ENCODE measurements at regions not wholly inside any gene's neighbourhood (a gene's known extent, or its start where the extent isn't known, plus 50 kb on each side); places are given as distances from the start of the nearest gene placed in this dataset.

- H3K4me1 ChIP-seq (ENCODE audit: control insufficient read depth in 2 of 2, insufficient read depth in 2 of 2, low read length in 2 of 2) = peaks cover 0 to under 1% of the 10 kb centered on the region in 2 donors
Measured at GRCh38 chr2:9791711-9792110, 51.6 kb upstream of the TAF1B start.

DNA sequence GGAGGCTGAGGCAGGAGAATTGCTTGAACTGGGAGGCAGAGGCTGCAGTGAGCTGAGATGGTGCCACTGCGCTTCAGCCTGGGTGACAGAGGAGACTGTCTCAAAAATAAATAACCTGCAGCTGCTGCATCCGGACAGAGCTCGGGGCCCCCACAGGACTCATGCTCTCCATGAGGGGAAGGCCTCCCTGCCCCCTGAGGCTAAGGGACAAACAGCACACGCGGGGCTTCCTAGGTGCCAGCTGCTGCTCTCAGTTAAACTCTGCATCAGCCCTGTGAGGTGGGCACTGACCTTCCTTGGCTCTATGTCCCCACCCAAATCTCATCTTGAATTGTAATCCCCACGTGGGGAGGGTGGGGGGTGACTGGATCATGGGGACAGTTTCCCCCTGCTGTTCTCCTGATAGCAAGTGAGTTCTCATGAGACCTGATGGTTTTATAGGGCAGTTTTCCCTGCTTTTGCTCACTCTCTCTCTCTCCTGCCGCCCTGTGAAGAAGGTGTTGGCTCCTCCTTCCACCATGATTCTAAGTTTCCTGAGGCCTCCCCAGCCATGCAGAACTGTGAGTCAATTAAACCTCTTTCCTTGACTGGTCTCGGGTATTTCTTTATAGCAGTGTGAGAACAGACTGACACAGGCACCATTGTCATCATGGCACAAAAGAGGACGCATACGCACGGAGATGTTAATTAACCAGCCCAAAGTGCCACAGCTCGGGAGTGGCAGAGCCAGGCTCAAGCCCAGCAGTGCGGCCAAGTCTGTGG lies 49.9 kb upstream of the TAF1B start:
- Histone ChIP-seq H3K27ac (ENCODE audit: low read depth in 1 of 2, low read length in 1 of 2) (no peak overlapping the region), H3K9me3 (ENCODE audit: control insufficient read depth in 2 of 2, insufficient read depth in 1 of 2, low read length in 1 of 2) (peaks cover 0 to 11% of the 10 kb centered on the region in 2 donors), H3K4me3 (ENCODE audit: low read length in 2 of 2) (no peak overlapping the region), H3K36me3 (ENCODE audit: control insufficient read depth in 2 of 2, insufficient read depth in 2 of 2, low read length in 1 of 2) (no peaks in the 10 kb centered on the region), H3K27me3 (ENCODE audit: control insufficient read depth in 2 of 2, insufficient read depth in 1 of 2, low read length in 1 of 2) (no peaks in the 10 kb centered on the region), H3K4me1 (ENCODE audit: control insufficient read depth in 2 of 2, insufficient read depth in 2 of 2, low read length in 2 of 2) (no peaks in the 10 kb centered on the region)
- 80% methylated on average over 13 of the region's 13 CpGs for WGBS
- DNase-seq (ENCODE audit: low read depth in 6 of 9, low spot score in 9 of 9) = no peak

More at GRCh38 chr2:9791711-9792110, 51.6 kb upstream of the TAF1B start:
- Histone ChIP-seq H3K27ac (ENCODE audit: low read depth in 1 of 2, low read length in 1 of 2) (no peak overlapping the region), H3K36me3 (ENCODE audit: control insufficient read depth in 2 of 2, insufficient read depth in 2 of 2, low read length in 1 of 2) (no peaks in the 10 kb centered on the region), H3K9me3 (ENCODE audit: control insufficient read depth in 2 of 2, insufficient read depth in 1 of 2, low read length in 1 of 2) (peaks cover 0 to 20% of the 10 kb centered on the region in 2 donors), H3K27me3 (ENCODE audit: control insufficient read depth in 2 of 2, insufficient read depth in 1 of 2, low read length in 1 of 2) (no peaks in the 10 kb centered on the region), H3K4me3 (ENCODE audit: low read length in 2 of 2) (no peak overlapping the region)
- DNase-seq (ENCODE audit: low read depth in 6 of 9, low spot score in 9 of 9) = no peak
- 94% methylated on average over 4 of the region's 4 CpGs for WGBS

Measured in thymus (tissue), 11 donors.